Trophoblast cell (in vitro differentiated cells and primary cell): ENCODE measurements at regions not wholly inside any gene's neighbourhood (a gene's known extent, or its start where the extent isn't known, plus 50 kb on each side); places are given as distances from the start of the nearest gene placed in this dataset.
A peak's percentile ranks its signal among the peaks of the same experiment; 100 is the strongest.

Source experiments
- DNase-seq, 2 donors: peaks; one replicate each; pipeline ENCODE4 v3.0.0-alpha.2; 2016
- H2AFZ ChIP-seq: 2 replicates; pipeline ENCODE4 v1.6.1; 2013; ENCODE audit warnings: low read length, moderate library complexity, mild to moderate bottlenecking; ENCODE audit not compliant: insufficient read depth, poor library complexity
- H2AK5ac ChIP-seq: 2 replicates; pipeline ENCODE4 v1.6.1; 2013; ENCODE audit warnings: mild to moderate bottlenecking, low read length
- H2BK120ac ChIP-seq: 2 replicates; pipeline ENCODE4 v1.6.1; 2013; ENCODE audit warnings: low read length, mild to moderate bottlenecking, moderate library complexity; ENCODE audit not compliant: insufficient read depth, poor library complexity
- H2BK12ac ChIP-seq: 2 replicates; pipeline ENCODE4 v1.6.1; 2013; ENCODE audit warnings: mild to moderate bottlenecking, low read length, moderate library complexity
- H2BK5ac ChIP-seq: 2 replicates; pipeline ENCODE4 v1.6.1; 2013; ENCODE audit warnings: low read length, low read depth, moderate library complexity, mild to moderate bottlenecking; ENCODE audit not compliant: poor library complexity
- H3K14ac ChIP-seq: 2 replicates; pipeline ENCODE4 v1.6.1; 2013; ENCODE audit warnings: mild to moderate bottlenecking, low read length
- H3K18ac ChIP-seq: 2 replicates; pipeline ENCODE4 v1.6.1; 2013; ENCODE audit warnings: mild to moderate bottlenecking, low read length
- H3K23ac ChIP-seq: 2 replicates; pipeline ENCODE4 v1.6.1; 2013; ENCODE audit warnings: low read length
- H3K27ac ChIP-seq: 2 replicates; pipeline ENCODE4 v1.5.1; 2013; ENCODE audit warnings: low read depth, mild to moderate bottlenecking, inconsistent platforms, low read length, moderate library complexity
- H3K27me3 ChIP-seq: 2 replicates; pipeline ENCODE4 v1.6.1; 2013; ENCODE audit warnings: inconsistent platforms, mild to moderate bottlenecking, low read length, moderate library complexity; ENCODE audit not compliant: insufficient read depth
- H3K36me3 ChIP-seq, 2 experiments: 1 replicate in 1 of 2; 2 replicates in 1 of 2; pipeline ENCODE4 v1.6.1; 2013; ENCODE audit warnings: low read length in 2 of 2, mild to moderate bottlenecking in 2 of 2, moderate library complexity in 1 of 2; ENCODE audit not compliant: insufficient read depth in 2 of 2, control insufficient read depth in 1 of 2
- H3K4ac ChIP-seq: 2 replicates; pipeline ENCODE4 v1.6.1; 2013; ENCODE audit warnings: low read depth, mild to moderate bottlenecking, low read length, moderate library complexity
- H3K4me1 ChIP-seq, 2 experiments: 1 replicate in 1 of 2; 2 replicates in 1 of 2; pipeline ENCODE4 v1.6.1; 2013; ENCODE audit warnings: low read length in 2 of 2, mild to moderate bottlenecking in 2 of 2, moderate library complexity in 1 of 2; ENCODE audit not compliant: insufficient read depth in 2 of 2, control insufficient read depth in 1 of 2
- H3K4me2 ChIP-seq: 2 replicates; pipeline ENCODE4 v1.6.1; 2013; ENCODE audit warnings: inconsistent platforms, mild to moderate bottlenecking, low read length, moderate library complexity
- H3K4me3 ChIP-seq: 2 replicates; pipeline ENCODE4 v1.5.1; 2013; ENCODE audit warnings: mild to moderate bottlenecking, low read depth, low read length, inconsistent platforms
- H3K79me1 ChIP-seq: one replicate; pipeline ENCODE4 v1.6.1; 2013; ENCODE audit warnings: low read length
- H3K79me2 ChIP-seq: 2 replicates; pipeline ENCODE4 v1.6.1; 2013; ENCODE audit warnings: low read length, mild to moderate bottlenecking; ENCODE audit not compliant: control insufficient read depth, insufficient read depth, poor library complexity
- H3K9ac ChIP-seq: 2 replicates; pipeline ENCODE4 v1.6.1; 2013; ENCODE audit warnings: mild to moderate bottlenecking, low read length
- H3K9me3 ChIP-seq: 2 replicates; pipeline ENCODE4 v1.6.1; 2013; ENCODE audit warnings: low read depth, mild to moderate bottlenecking, control low read depth, inconsistent platforms, low read length; ENCODE audit not compliant: insufficient read depth
- H4K12ac ChIP-seq: 2 replicates; pipeline ENCODE4 v1.6.1; 2013; ENCODE audit warnings: low read depth, mild to moderate bottlenecking, low read length, moderate library complexity
- H4K8ac ChIP-seq: 2 replicates; pipeline ENCODE4 v1.6.1; 2013; ENCODE audit warnings: low read depth, mild to moderate bottlenecking, low read length, moderate library complexity
- H4K91ac ChIP-seq: one replicate; pipeline ENCODE4 v1.6.1; 2013; ENCODE audit warnings: low read depth, mild to moderate bottlenecking, low read length, moderate library complexity
- whole genome bisulfite sequencing: extraction: QIAGEN DNeasy Blood & Tissue Kit; methylation state at CpG from one replicate; pipeline ENCODE4 v1.1.7; 2013; ENCODE audit warnings: missing lambda C conversion rate; ENCODE audit not compliant: insufficient read length, insufficient coverage; ENCODE audit errors: extremely low coverage; 5-methylcytosine and 5-hydroxymethylcytosine counted together

DNA sequence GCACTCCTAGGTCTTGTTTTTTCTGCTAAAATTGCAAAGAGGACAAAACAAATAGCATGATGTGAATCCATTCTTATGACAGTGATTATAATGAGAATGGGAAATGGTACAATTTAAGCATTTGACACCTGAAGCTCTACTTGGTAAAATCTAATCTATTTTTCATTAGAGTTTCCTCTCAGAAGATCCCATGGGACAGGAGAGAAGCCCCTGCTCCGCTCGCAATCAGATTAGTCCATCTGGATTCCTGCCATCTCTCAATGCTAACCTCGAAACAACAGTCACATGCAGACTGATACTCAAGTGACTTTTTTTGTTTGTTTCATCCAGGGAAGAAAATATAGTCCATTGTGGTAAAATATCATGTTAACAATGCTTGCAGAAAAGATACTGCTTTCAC lies 107.4 kb upstream of the TOM1L1 start:
- H4K91ac ChIP-seq = no peak overlapping the region

GRCh38 chr17:54795046-54795445 lies 105.6 kb upstream of the TOM1L1 start:
- Histone ChIP-seq H3K79me2 (no peaks in the 10 kb centered on the region), H4K91ac (no peak overlapping the region), H2BK5ac (no peak overlapping the region), H3K4me2 (no peak overlapping the region), H4K8ac (no peak overlapping the region), H3K18ac (no peak overlapping the region), H3K4me3 (no peak overlapping the region), H3K27me3 (no peaks in the 10 kb centered on the region), H3K36me3 (no peaks in the 10 kb centered on the region), H3K27ac (no peak overlapping the region), H3K4me1 (no peaks in the 10 kb centered on the region), H3K9me3 (no peaks in the 10 kb centered on the region), H2AK5ac (no peak overlapping the region), H3K9ac (no peak overlapping the region), H2AFZ (no peak overlapping the region), H3K4ac (no peak overlapping the region), H3K23ac (no peak overlapping the region), H2BK120ac (no peak overlapping the region), H3K14ac (no peak overlapping the region), H3K79me1 (no peaks in the 10 kb centered on the region), H4K12ac (no peak overlapping the region), H2BK12ac (no peak overlapping the region)
- no peak for DNase-seq

More for the DNA sequence above, 107.4 kb upstream of the TOM1L1 start:
- Histone ChIP-seq H2BK120ac (no peak overlapping the region), H3K9ac (no peak overlapping the region), H3K14ac (no peak overlapping the region), H3K18ac (no peak overlapping the region), H3K27ac (no peak overlapping the region), H3K4me1 (no peaks in the 10 kb centered on the region), H2BK5ac (no peak overlapping the region), H3K9me3 (no peaks in the 10 kb centered on the region), H4K8ac (no peak overlapping the region), H2AFZ (no peak overlapping the region), H3K79me2 (no peaks in the 10 kb centered on the region), H3K23ac (no peak overlapping the region), H3K27me3 (no peaks in the 10 kb centered on the region), H3K4ac (no peak overlapping the region), H4K12ac (no peak overlapping the region), H2BK12ac (no peak overlapping the region), H3K4me3 (no peak overlapping the region), H3K79me1 (no peaks in the 10 kb centered on the region), H3K36me3 (no peaks in the 10 kb centered on the region), H3K4me2 (no peak overlapping the region), H2AK5ac (no peak overlapping the region)
- DNase-seq = no peak
- no CpG with 5 or more reads among the region's 3 CpGs for WGBS

- Histone ChIP-seq H3K9ac (no peak overlapping the region), H3K4ac (no peak overlapping the region)
Measured at GRCh38 chr17:54807331-54807730, 93.3 kb upstream of the TOM1L1 start.

GRCh38 chr17:54813896-54814295 lies 86.8 kb upstream of the TOM1L1 start:
- Histone ChIP-seq H3K27me3 (no peaks in the 10 kb centered on the region), H4K8ac (no peak overlapping the region), H3K14ac (no peak overlapping the region), H2BK120ac (no peak overlapping the region), H3K4ac (no peak overlapping the region), H2BK5ac (peak overlapping the region; percentile 68), H3K9ac (no peak overlapping the region), H3K4me2 (no peak overlapping the region), H3K36me3 (no peaks in the 10 kb centered on the region), H2AK5ac (no peak overlapping the region), H3K9me3 (no peaks in the 10 kb centered on the region), H3K23ac (no peak overlapping the region), H3K79me2 (no peaks in the 10 kb centered on the region), H2BK12ac (no peak overlapping the region), H4K12ac (no peak overlapping the region), H4K91ac (peak overlapping the region; percentile 18), H3K79me1 (peaks cover 8% of the 10 kb centered on the region), H3K4me3 (no peak overlapping the region), H3K4me1 (peaks cover 0 to 5% of the 10 kb centered on the region in 2 experiments), H3K27ac (peak overlapping the region; percentile 86), H2AFZ (no peak overlapping the region), H3K18ac (no peak overlapping the region)
- no peak for DNase-seq
- no CpG with 5 or more reads among the region's 1 CpG for WGBS

More at GRCh38 chr17:54807331-54807730, 93.3 kb upstream of the TOM1L1 start:
- Histone ChIP-seq H2BK120ac (no peak overlapping the region), H2AFZ (no peak overlapping the region), H3K4me2 (no peak overlapping the region), H3K18ac (no peak overlapping the region), H2BK12ac (no peak overlapping the region), H3K27me3 (no peaks in the 10 kb centered on the region), H3K79me2 (no peaks in the 10 kb centered on the region), H4K91ac (no peak overlapping the region), H3K36me3 (no peaks in the 10 kb centered on the region), H3K4me3 (no peak overlapping the region), H2AK5ac (no peak overlapping the region), H3K79me1 (peaks cover 2% of the 10 kb centered on the region), H3K23ac (no peak overlapping the region), H4K12ac (no peak overlapping the region), H3K4me1 (peaks cover 0 to 2% of the 10 kb centered on the region in 2 experiments), H3K14ac (no peak overlapping the region), H2BK5ac (no peak overlapping the region), H4K8ac (no peak overlapping the region), H3K27ac (peak overlapping the region; percentile 75), H3K9me3 (no peaks in the 10 kb centered on the region)
- WGBS = no CpG with 5 or more reads among the region's 2 CpGs
- DNase-seq = peak in 1 of 2 donors; percentile 59
